Endothelial cell of umbilical vein (primary cell): ENCODE measurements at regions not wholly inside any gene's neighbourhood (a gene's known extent, or its start where the extent isn't known, plus 50 kb on each side); places are given as distances from the start of the nearest gene placed in this dataset.

ENCODE experiments used
- BruUV-seq: library from RNA; stranded (reverse); fragments of 400-500 nt; replicated peaks from 2 replicates; lab custom pipeline; 2021; lab: Mats Ljungman, UMichigan
- CTCF ChIA-PET: fragments of 300-600, 350-600 bp; sonication (Branson Sonifier 250); formaldehyde crosslinking; loops from one replicate; lab custom pipeline; 2021; ENCODE audit warnings: antibody characterized with exemption, inconsistent platforms; lab: Charles Lee
- POLR2A ChIA-PET: fragments of 300-600, 350-600 bp; sonication (Branson Sonifier 250); formaldehyde crosslinking; loops from one replicate; lab custom pipeline; 2021; ENCODE audit warnings: antibody characterized with exemption, inconsistent platforms; lab: Charles Lee
- DNase-seq: peaks from one replicate; pipeline ENCODE4 v3.0.0-alpha.2; 2011; ENCODE audit warnings: low read depth, low spot score
- FAIRE-seq: peaks from 2 replicates; lab custom pipeline; 2011; peaks lifted over from hg19 to GRCh38; lab: Jason Lieb, UNC
- H2AFZ ChIP-seq: 2 replicates; pipeline ENCODE4 v1.6.0; 2012; ENCODE audit warnings: low read depth, low read length, control low read depth, inconsistent platforms
- H3K27ac ChIP-seq: 2 replicates; pipeline ENCODE4 v1.5.1; 2011; ENCODE audit warnings: low read depth, mild to moderate bottlenecking, control low read depth, low read length, moderate library complexity; ENCODE audit not compliant: insufficient read depth
- H3K27me3 ChIP-seq, 2 experiments: 2 replicates each; pipeline versions ENCODE4 v1.6.0 to v1.6.1; 2011; ENCODE audit warnings: low read length in 2 of 2, mixed read lengths in 1 of 2; ENCODE audit not compliant: control insufficient read depth in 2 of 2, insufficient read depth in 2 of 2
- H3K36me3 ChIP-seq, 2 experiments: 2 replicates in 1 of 2; 3 replicates in 1 of 2; pipeline ENCODE4 v1.5.1; 2011; ENCODE audit warnings: low read length in 2 of 2, mild to moderate bottlenecking in 1 of 2, moderate library complexity in 1 of 2; ENCODE audit not compliant: control insufficient read depth in 2 of 2, insufficient read depth in 2 of 2; ENCODE audit errors: extremely low read depth in 1 of 2
- H3K4me1 ChIP-seq: 3 replicates; pipeline ENCODE4 v1.5.1; 2011; ENCODE audit warnings: mild to moderate bottlenecking, low read length; ENCODE audit not compliant: control insufficient read depth, insufficient read depth; ENCODE audit errors: extremely low read depth
- H3K4me2 ChIP-seq: 2 replicates; pipeline ENCODE4 v1.6.1; 2011; ENCODE audit warnings: low read length, control low read depth, mixed read lengths; ENCODE audit not compliant: insufficient read depth
- H3K4me3 ChIP-seq, 3 experiments: fragments of 200-600 bp in 1 of 3; sonication (generic), shearing (Covaris generic) in 1 of 3; replicated peaks in 1 of 3; 2 replicates each; pipeline ENCODE4 v1.5.1; 2011 to 2016; ENCODE audit warnings: control low read depth in 3 of 3, low read length in 3 of 3, mild to moderate bottlenecking in 2 of 3, inconsistent platforms in 1 of 3, low read depth in 1 of 3, moderate library complexity in 1 of 3; ENCODE audit not compliant: insufficient read depth in 1 of 3
- H3K79me2 ChIP-seq: 2 replicates; pipeline ENCODE4 v1.6.0; 2012; ENCODE audit warnings: low read length, inconsistent platforms; ENCODE audit not compliant: control insufficient read depth, insufficient read depth
- H3K9ac ChIP-seq: replicated peaks from 2 replicates; pipeline ENCODE3; 2011; ENCODE audit warnings: low read length, control low read depth; ENCODE audit not compliant: insufficient read depth; ENCODE audit errors: extremely low read depth
- H3K9me1 ChIP-seq: replicated peaks from 3 replicates; pipeline ENCODE4 v1.6.0; 2011; ENCODE audit warnings: mild to moderate bottlenecking, low read length; ENCODE audit not compliant: control insufficient read depth, insufficient read depth; ENCODE audit errors: extremely low read depth
- H3K9me3 ChIP-seq: replicated peaks from 2 replicates; pipeline ENCODE4 v1.5.1; 2012; ENCODE audit warnings: low read length, inconsistent platforms; ENCODE audit not compliant: control insufficient read depth, insufficient read depth
- H4K20me1 ChIP-seq: replicated peaks from 2 replicates; pipeline ENCODE3; 2011; ENCODE audit warnings: mild to moderate bottlenecking, low read length; ENCODE audit not compliant: control insufficient read depth, insufficient read depth; ENCODE audit errors: extremely low read depth
- EZH2 ChIP-seq: IDR thresholded peaks from 2 replicates; pipeline ENCODE4 v1.6.1; 2012; ENCODE audit warnings: borderline replicate concordance, low read depth, mild to moderate bottlenecking, moderate library complexity, low read length, inconsistent platforms; ENCODE audit not compliant: severe bottlenecking
- FOS ChIP-seq: IDR thresholded peaks from 2 replicates; pipeline ENCODE4 v1.6.1; 2011; ENCODE audit warnings: mild to moderate bottlenecking, low read length, moderate library complexity, borderline replicate concordance; ENCODE audit not compliant: insufficient read depth
- GATA2 ChIP-seq: IDR thresholded peaks from 2 replicates; pipeline ENCODE4 v1.7.0; 2011; ENCODE audit warnings: low read depth, mild to moderate bottlenecking, moderate library complexity, mixed read lengths, low read length; ENCODE audit not compliant: insufficient read length, insufficient read depth
- dilution Hi-C: fragments of 300-500 bp; cut with MboI; formaldehyde crosslinking; loops from one replicate; pipeline ENCODE4 v1.15.0; 2019; ENCODE audit warnings: low sequenced_read_pairs; ENCODE audit not compliant: extremely low pct_ligation_motif_present
- intact Hi-C: fragments of 100-400 bp; cut with micrococcal nuclease; formaldehyde crosslinking; loops from one replicate; pipeline ENCODE4 v1.10.0; 2022
- TF ChIP-seq, protein P1 (sequence below), 2 donors: IDR thresholded peaks; 1 replicate in 1 of 2; 2 replicates in 1 of 2; pipeline ENCODE4 v1.5.1; 2011; ENCODE audit warnings: low read length in 2 of 2, mild to moderate bottlenecking in 2 of 2, moderate library complexity in 2 of 2, control low read depth in 1 of 2, inconsistent platforms in 1 of 2, low read depth in 1 of 2; ENCODE audit not compliant: insufficient read depth in 1 of 2; ENCODE audit errors: extremely low read depth in 1 of 2

DNA sequence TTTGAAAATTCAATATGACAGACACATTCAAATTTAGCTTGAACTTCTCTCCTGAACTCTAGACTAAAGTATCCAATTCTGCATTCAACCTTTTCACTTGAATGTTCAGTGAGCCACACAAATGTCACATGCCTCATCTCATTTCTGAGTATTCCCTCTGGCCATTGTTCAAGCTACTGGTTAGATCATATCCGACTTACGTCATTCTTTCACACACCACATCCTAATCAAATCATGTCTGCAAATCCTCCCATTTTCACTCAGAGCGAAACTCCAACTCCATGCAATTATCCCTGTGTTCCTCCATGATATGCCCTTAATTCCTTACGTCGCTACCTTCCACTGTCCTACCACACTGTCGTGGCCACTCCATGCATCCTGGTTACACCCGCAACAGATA is 425.1 kb downstream of the CBLN2 start:
- no peaks in the 10 kb centered on the region for H3K9me1 ChIP-seq
- H3K9me3 ChIP-seq = no peaks in the 10 kb centered on the region
- no peak overlapping the region for H3K9ac ChIP-seq
- H3K79me2 ChIP-seq = no peaks in the 10 kb centered on the region
- H3K27me3 ChIP-seq = no peaks in the 10 kb centered on the region
- FAIRE-seq = no peak
- POLR2A ChIA-PET = no interaction called here
- no peak for TF ChIP-seq FOS
- H3K4me2 ChIP-seq = no peak overlapping the region
- no peak overlapping the region for H2AFZ ChIP-seq
- dilution Hi-C loops = no loop called here
- CTCF ChIA-PET = no interaction called here
- intact Hi-C loops = no loop called here
- H3K4me1 ChIP-seq = no peaks in the 10 kb centered on the region
- H3K27ac ChIP-seq = no peak overlapping the region
- no peak for DNase-seq
- BruUV-seq = no TSS peak
- H4K20me1 ChIP-seq = no peaks in the 10 kb centered on the region
- no peaks in the 10 kb centered on the region for H3K36me3 ChIP-seq
- no peak overlapping the region for H3K4me3 ChIP-seq

DNA sequence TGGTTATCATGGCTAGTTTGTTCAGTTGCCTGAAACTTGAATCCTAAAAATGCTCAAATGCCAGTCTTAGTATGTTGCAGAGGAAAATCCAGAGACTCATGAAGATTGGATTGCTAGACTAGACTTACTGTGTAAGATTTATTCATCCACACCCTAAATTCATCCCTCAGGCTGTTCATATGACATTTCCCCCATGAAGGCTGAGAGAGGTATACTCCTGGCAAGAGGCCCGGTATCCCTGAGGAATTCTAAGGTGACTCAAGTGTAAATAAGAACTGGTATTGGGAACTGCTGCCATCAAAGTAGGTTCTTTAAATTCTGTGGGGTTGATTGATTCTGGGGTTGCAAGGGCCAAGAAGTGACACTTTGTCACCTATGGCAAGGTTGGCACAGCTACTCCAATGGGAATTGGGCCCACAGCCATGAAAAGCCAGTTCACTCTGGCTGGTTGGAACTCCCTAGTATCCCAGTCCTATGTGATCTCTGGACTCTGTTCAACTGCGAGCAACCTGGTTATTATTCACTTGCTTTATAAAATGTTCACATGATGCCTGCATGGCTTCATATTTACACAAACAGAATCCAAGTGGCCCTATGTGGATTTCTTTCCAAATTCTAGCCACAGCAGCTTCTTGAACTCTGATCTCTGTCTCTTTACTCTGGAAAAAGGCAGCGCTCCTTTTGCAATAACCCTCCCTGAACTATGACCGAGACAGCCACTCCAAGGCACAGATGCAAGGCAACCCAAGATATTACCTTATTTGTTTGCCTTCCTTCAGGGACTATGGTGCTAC is 429.1 kb downstream of the CBLN2 start:
- ChIA-PET POLR2A (no interaction called here), CTCF (no interaction called here)
- no peak for TF ChIP-seq EZH2
- TF ChIP-seq GATA2 = no peak
- TF ChIP-seq, protein P1, sequence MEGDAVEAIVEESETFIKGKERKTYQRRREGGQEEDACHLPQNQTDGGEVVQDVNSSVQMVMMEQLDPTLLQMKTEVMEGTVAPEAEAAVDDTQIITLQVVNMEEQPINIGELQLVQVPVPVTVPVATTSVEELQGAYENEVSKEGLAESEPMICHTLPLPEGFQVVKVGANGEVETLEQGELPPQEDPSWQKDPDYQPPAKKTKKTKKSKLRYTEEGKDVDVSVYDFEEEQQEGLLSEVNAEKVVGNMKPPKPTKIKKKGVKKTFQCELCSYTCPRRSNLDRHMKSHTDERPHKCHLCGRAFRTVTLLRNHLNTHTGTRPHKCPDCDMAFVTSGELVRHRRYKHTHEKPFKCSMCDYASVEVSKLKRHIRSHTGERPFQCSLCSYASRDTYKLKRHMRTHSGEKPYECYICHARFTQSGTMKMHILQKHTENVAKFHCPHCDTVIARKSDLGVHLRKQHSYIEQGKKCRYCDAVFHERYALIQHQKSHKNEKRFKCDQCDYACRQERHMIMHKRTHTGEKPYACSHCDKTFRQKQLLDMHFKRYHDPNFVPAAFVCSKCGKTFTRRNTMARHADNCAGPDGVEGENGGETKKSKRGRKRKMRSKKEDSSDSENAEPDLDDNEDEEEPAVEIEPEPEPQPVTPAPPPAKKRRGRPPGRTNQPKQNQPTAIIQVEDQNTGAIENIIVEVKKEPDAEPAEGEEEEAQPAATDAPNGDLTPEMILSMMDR (IDR thresholded peaks at IDR 0.05; ENCODE audit: extremely low read depth in 1 of 2, insufficient read depth in 1 of 2, low read depth in 1 of 2, low read length in 2 of 2) = no peak
- Histone ChIP-seq H3K9ac (no peak overlapping the region), H3K9me1 (no peaks in the 10 kb centered on the region), H3K79me2 (no peaks in the 10 kb centered on the region), H3K4me2 (no peak overlapping the region), H3K4me3 (no peak overlapping the region), H4K20me1 (no peaks in the 10 kb centered on the region), H3K4me1 (no peaks in the 10 kb centered on the region), H3K27ac (no peak overlapping the region), H2AFZ (no peak overlapping the region), H3K36me3 (no peaks in the 10 kb centered on the region), H3K9me3 (no peaks in the 10 kb centered on the region), H3K27me3 (no peaks in the 10 kb centered on the region)
- no TSS peak for BruUV-seq
- FAIRE-seq (no peak), DNase-seq (no peak)
- intact Hi-C loops (no loop called here), dilution Hi-C loops (no loop called here)
